DLD1 (cell line): ENCODE measurements at regions not wholly inside any gene's neighbourhood (a gene's known extent, or its start where the extent isn't known, plus 50 kb on each side); places are given as distances from the start of the nearest gene placed in this dataset.

Experiments used
- in situ Hi-C: cut with HindIII; loops from 2 replicates; pipeline ENCODE4 v1.10.0; 2017; ENCODE audit warnings: low sequenced_read_pairs

DNA sequence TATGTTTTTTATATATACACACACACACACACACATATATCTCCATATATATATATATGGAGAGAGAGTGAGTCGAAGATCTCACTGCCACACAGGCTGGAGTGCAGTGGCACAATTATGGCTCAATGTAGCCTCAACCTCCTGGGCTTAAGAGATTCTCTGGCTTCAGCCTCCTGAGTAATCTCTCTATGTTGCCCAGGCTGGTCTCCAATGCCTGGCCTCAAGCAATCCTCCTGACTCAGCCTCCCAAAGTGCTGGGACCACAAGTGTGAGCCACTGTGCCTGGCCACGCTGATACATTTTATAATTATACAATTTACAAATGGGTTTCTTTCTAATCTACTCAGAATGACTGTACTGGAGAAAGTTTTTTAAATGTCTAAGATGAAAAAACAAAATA is 664.2 kb downstream of the PTPRC start:
- in situ Hi-C loops: no loop called here

DNA sequence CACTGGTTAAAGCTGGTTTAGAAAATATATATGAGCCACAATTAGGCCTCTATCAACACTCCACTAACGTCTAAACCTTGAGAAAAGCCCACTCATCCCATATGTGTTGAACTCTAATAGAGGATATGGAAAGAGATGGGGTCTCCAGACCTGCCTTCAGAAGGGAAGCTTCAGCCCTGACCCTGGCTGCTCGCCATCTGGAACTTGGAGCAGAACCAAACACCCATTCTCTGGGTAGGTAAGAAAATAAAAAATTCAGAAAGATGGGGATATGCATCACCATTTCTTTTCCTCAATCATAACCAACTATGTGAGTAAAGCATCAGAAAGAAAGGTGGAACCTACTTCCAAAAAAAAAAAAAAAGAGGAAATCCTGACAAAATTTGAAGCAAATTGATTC is 666.2 kb downstream of the PTPRC start:
- in situ Hi-C loops: no loop called here

DNA sequence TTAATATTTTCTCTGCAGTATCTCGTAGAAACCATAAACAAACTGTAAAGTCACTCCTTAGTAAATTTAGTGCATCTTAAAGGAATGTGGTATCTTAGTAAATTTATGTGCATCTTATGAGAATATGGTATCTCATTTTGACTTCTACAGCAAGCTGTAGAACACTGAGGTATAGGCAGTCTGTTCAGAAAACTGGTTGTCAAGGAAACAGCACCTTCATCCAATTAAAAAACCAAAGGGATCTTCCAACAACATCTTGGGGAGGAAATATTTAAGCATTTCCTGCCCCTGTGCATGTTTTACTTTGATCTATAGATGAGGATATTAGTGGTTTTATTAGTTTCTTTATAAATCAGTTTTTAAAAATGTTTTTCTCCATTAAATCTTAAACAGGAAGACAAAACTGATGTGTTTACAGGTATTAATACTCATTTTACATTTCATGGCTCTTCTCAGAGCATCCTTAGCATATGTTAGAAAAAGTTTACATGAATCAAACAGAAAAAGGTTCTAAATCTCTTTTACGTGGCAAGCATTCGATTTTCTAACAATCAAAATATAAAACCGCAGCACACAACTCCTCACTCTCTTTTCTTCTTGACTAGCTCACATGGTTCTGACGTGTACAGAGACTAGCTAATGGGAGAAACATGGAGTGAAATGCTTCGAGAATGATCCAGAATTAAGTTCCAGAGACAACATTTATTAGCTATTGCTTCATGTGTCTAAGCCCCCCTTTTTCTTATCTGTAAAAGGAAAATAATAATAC is 668.8 kb downstream of the PTPRC start:
- in situ Hi-C loops: no loop called here

DNA sequence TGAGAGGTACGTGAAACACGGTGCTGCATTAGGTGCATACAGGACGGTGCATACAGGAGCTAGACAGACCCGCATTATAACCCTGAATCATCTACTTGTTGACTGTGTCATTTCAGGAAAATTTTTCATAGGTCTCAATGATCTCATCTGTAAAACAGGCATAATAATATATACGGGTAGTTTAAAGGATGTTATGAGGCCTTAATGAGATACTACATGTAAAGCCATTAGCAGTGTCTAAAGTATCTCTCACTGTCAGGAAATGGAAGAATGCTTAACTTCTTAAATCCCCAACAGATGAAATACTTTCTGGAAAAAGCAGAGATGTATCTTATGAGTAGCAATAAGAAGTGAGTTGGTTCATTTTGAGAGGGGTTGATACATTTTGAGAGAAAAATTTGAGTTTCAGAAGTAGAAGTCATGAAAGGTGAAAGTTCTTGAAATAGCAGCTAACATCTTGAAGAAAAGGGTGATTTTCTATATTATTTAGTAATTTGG is 669.6 kb downstream of the PTPRC start:
- in situ Hi-C loops: no loop called here

- in situ Hi-C loops: no loop called here
These were observed 671.9 kb downstream of the PTPRC start for GRCh38 chr1:199310708-199311107.

GRCh38 chr1:199311478-199312262 is 672.8 kb downstream of the PTPRC start:
- in situ Hi-C loops: no loop called here

DNA sequence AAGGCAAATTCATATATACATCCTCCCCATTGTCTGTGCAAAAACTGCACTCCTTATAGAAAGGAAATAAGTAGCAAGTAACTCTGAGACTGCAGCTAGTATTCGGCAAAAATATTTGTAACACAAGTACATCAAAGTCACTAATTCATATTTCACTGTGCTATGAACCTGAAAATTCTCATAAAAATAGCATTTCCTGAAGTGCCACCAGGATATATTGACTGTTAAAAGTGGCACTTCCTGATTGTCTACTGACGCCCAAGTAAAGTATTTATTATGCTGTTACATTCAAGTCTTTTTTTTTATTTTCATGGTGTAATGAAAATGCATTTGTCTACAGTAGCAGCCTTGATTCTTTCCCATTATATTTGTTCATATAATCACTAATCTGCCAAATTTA is 673.8 kb downstream of the PTPRC start:
- in situ Hi-C loops: no loop called here

- in situ Hi-C loops: no loop called here
These were observed 674.6 kb downstream of the PTPRC start for GRCh38 chr1:199313444-199313843.

DNA sequence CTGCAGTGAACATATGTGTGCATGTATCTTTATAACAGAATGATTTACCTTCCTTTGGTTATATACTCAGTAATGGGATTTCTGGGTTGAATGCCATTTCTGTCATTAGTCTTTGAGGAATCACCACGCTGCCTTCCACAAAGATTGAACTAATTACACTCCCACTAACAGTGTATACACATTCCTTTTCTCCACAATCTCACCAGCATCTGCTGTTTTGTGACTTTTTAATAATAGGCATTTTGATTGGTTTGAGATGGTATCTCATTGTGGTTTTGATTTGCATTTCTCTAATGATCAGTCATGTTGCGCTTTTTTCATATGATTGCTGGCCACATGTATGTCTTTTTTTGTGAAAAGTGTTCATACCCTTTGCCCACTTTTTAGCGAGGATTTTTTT is 680.5 kb downstream of the PTPRC start:
- in situ Hi-C loops: no loop called here

GRCh38 chr1:199322278-199322677 is 683.4 kb downstream of the PTPRC start:
- in situ Hi-C loops: no loop called here

GRCh38 chr1:199333180-199333579 is 694.3 kb upstream of the NR5A2 start:
- in situ Hi-C loops: no loop called here

DNA sequence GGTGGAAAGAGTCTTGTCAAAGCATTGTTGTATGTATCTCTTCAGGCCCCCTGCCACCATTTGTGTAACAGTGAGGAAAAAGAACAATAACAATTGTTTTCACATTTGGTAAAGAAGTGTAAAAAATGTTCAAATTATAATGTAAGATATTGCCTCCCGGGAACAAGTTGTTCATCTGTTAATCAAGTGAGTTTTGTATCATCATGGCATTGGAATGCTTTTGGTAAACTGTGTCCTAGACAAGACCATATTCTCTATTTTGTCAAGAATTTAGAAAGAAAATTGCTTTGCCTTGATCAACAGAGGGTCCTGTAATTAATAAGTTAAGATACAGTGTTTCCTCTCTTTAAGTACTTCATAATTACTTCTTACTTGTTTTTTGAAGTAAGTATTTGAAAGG is 692.0 kb upstream of the NR5A2 start:
- in situ Hi-C loops: no loop called here

GRCh38 chr1:199336745-199337640 is 690.5 kb upstream of the NR5A2 start:
- in situ Hi-C loops: no loop called here

DNA sequence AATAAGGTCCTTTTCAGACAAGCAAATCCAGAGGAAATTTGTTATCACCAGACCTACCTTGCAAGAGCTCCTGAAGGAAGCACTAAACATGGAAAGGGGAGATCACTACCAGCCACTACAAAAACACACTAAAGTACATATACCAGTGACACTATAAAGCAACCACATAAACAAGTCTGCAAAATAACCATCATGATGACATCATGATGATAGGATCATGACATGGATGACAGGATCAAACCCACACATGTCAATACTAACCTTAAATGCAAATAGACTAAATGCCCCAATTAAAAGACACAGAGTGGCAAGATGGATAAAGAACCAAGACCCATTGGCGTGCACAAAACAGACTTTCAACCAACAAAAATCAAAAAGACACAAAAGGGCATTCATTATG is 688.8 kb upstream of the NR5A2 start:
- in situ Hi-C loops: no loop called here

DNA sequence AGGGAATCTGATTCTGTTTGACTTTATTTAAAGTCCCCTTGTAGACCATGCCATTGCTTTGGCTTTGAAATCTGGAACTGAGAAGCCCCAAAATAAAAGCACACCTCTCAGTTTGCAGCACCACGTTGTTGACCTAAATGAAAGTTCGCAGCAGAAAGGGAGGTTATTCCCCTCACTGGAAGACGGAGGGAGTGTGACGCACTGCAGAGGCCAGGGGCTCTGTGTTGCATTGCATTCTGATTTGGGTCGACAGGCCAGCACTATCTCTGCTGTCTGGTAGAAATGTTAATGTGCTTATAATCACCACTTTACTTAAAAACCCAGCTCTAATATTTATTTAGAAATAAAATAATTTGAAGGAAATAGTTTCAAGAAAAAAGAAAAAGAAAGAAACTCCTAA is 675.2 kb upstream of the NR5A2 start:
- in situ Hi-C loops: no loop called here

DNA sequence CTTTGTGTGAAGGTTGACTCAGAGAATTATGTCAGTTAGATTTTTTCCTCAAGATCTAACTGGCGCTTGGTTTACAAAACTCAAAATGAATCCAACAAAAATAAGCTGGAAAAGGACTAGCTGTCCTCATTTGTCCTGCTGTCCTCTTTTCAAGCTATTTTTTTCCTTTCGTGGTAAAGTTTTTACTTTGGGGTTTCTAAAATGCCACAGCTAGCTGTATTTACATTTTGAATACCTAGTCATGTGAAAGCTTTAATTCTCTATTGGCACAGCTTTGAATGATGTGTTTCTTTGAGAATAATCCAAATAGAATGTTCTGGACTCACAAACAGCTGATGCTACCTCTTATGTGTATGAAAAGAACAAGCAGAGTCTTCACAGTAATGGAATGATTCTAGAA is 673.6 kb upstream of the NR5A2 start:
- in situ Hi-C loops: no loop called here

GRCh38 chr1:199356561-199356960 is 670.9 kb upstream of the NR5A2 start:
- in situ Hi-C loops: no loop called here

DNA sequence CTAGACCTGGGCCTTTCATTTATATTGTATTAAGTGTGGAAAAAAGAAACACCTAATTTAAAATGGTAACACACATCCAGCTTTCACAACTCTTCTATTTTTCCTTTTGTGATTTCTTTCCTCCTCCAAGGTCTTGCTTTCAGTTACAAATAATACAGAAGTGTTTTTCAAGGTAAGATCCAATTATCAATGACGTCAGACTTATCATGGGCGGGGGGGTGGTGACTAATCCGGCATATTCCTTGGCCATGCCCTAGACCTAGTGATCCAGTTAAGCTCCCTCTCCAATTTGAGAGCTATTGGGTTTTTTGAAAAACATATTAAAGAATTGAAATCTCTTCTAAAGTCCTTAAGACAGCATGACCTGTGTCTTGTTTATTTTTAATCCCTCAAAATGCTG is 669.9 kb upstream of the NR5A2 start:
- in situ Hi-C loops: no loop called here

DNA sequence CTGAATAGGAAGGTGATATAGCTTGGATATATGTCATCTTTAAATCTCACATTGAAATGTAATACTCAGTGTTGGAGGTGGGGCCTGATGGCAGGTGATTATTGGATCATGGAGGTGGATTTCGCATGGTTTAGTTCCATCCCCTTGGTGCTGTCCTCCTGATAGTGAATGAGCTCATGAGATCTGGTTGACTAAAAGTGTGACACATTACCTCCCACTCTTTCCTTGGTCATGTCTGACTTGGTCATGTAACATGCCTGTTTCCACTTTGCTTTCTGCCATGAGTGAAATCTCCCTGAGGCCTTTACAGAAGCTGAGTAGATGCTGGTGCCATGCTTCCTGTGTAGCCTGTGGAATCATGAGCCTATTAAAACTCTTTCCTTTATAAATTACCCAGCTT is 664.5 kb upstream of the NR5A2 start:
- in situ Hi-C loops: no loop called here

GRCh38 chr1:199373139-199373538 is 654.4 kb upstream of the NR5A2 start:
- in situ Hi-C loops: no loop called here

DNA sequence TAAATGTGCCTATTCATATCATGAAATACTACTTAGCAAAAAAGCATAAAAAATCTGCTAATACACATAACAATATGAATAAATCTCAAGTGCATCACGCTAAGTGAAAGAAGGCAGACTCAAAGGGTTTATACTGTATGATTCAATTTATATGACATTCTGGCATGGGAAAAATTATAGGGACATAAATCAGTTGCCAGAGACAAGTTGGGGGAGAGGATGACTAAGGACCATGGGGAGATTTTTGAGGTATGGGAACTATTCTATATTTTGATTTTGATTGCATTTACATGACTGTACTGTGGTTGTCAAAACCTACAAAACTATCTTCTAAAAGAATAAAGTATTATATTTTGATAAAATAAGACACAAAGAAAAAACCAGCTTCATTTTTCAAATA is 650.3 kb upstream of the NR5A2 start:
- in situ Hi-C loops: no loop called here
